ENCODE measurements at regions not wholly inside any gene's neighbourhood (a gene's known extent, or its start where the extent isn't known, plus 50 kb on each side); places are given as distances from the start of the nearest gene placed in this dataset.
"Not testable (repeated sequence)": the region's sequence is repeated elsewhere in the genome, so short reads cannot be mapped to it uniquely, and the experiment has no call there.

DNA sequence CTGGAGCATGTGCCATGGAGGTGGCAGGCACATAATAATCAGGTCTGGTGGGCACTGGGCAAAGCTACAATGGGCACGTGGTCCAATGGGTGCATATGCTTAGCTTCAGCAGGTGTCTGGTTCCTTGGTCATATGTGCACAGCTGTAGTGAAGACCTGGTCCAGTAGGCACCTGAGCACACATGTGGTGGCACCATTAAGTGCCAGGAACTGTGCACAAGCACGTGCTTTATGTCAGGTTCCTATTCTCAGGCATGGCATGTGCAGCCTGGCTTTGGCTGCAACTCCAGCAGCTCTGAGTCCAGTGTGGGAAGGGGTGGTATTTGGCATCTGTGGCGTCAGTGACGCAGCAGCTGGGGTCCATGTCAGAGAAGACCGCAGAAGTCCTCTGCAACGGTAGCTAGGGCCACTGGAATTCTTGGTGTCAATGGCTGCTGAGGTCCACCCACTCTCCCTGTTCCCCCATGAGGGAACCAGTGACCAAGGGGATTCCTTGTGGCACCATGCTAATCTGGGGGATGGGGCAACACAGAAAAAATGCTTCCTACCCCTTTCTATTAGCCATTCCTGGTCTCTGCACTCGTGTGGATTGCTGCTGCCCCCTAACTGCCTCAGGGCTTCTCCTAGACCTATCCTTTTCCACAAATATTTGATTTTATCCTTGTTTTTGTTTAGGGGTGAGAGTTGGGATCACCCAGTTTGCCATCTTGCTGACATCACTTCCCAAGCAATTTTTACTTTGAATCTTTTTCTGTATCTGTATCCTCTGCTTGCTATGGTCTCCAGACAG is 262.9 kb upstream of the MAP2 start:
- no peak overlapping the region for H2AK5ac ChIP-seq (ENCODE audit: low read length, severe bottlenecking)
- no peak overlapping the region for H2BK12ac ChIP-seq (ENCODE audit: low read length in 2 of 2)
- 68% methylated on average over 6 of the region's 7 CpGs for WGBS
- no peak overlapping the region for H3K14ac ChIP-seq (ENCODE audit: low read length in 2 of 2)
- no peak overlapping the region for H4K8ac ChIP-seq (ENCODE audit: low read length)
- H2BK5ac ChIP-seq (ENCODE audit: low read depth, low read length, poor library complexity, severe bottlenecking), result no peak overlapping the region
- no peak overlapping the region for H3K4ac ChIP-seq (ENCODE audit: low read depth in 1 of 2, low read length in 2 of 2)
- no peak overlapping the region for H2BK120ac ChIP-seq (ENCODE audit: low read depth, low read length)
- H3K9me3 ChIP-seq (ENCODE audit: control insufficient read depth, low read length), result no peaks in the 10 kb centered on the region
- no peaks in the 10 kb centered on the region for H3K79me1 ChIP-seq (replicated peaks; ENCODE audit: low read length, poor library complexity, severe bottlenecking)
- H3K27me3 ChIP-seq (ENCODE audit: control insufficient read depth in 1 of 2, insufficient read depth in 1 of 2, low read length in 2 of 2), result no peaks in the 10 kb centered on the region
- H3K36me3 ChIP-seq (ENCODE audit: control insufficient read depth in 1 of 2, insufficient read depth in 2 of 2, low read depth in 1 of 2, low read length in 2 of 2), result no peaks in the 10 kb centered on the region
- H3K9ac ChIP-seq (ENCODE audit: low read length), result no peak overlapping the region
- H2BK15ac ChIP-seq (ENCODE audit: low read depth, poor library complexity, severe bottlenecking), result no peak overlapping the region
- H3K23ac ChIP-seq (ENCODE audit: low read length in 2 of 2), result no peak overlapping the region
- no peak overlapping the region for H3K27ac ChIP-seq (ENCODE audit: low read length, poor library complexity, severe bottlenecking)
- no peak for DNase-seq
- H3K4me3 ChIP-seq (ENCODE audit: insufficient read depth in 1 of 2, low read depth in 1 of 2, low read length in 2 of 2), result no peak overlapping the region
- H3K4me1 ChIP-seq (ENCODE audit: control insufficient read depth, insufficient read depth, low read depth, low read length), result no peaks in the 10 kb centered on the region
- H2AFZ ChIP-seq (ENCODE audit: low read depth, low read length), result no peak overlapping the region
- no peak overlapping the region for H3K4me2 ChIP-seq (ENCODE audit: low read length, poor library complexity, severe bottlenecking)
- no peak overlapping the region for H4K91ac ChIP-seq (ENCODE audit: low read length)
- H3K18ac ChIP-seq (ENCODE audit: low read depth in 1 of 2, low read length in 2 of 2), result no peak overlapping the region

- Histone ChIP-seq H3K9ac (ENCODE audit: low read length) (no peak overlapping the region), H3K4me2 (ENCODE audit: low read length, poor library complexity, severe bottlenecking) (no peak overlapping the region), H3K27ac (ENCODE audit: low read length, poor library complexity, severe bottlenecking) (no peak overlapping the region), H3K18ac (ENCODE audit: low read depth in 1 of 2, low read length in 2 of 2) (no peak overlapping the region), H3K4me3 (ENCODE audit: insufficient read depth in 1 of 2, low read depth in 1 of 2, low read length in 2 of 2) (no peak overlapping the region), H3K14ac (ENCODE audit: low read length in 2 of 2) (no peak overlapping the region), H4K91ac (ENCODE audit: low read length) (no peak overlapping the region), H3K9me3 (ENCODE audit: control insufficient read depth, low read length) (no peaks in the 10 kb centered on the region), H3K36me3 (ENCODE audit: control insufficient read depth in 1 of 2, insufficient read depth in 2 of 2, low read depth in 1 of 2, low read length in 2 of 2) (no peaks in the 10 kb centered on the region), H3K27me3 (ENCODE audit: control insufficient read depth in 1 of 2, insufficient read depth in 1 of 2, low read length in 2 of 2) (no peaks in the 10 kb centered on the region), H2BK120ac (ENCODE audit: low read depth, low read length) (no peak overlapping the region), H2AK5ac (ENCODE audit: low read length, severe bottlenecking) (no peak overlapping the region), H4K8ac (ENCODE audit: low read length) (no peak overlapping the region), H3K4ac (ENCODE audit: low read depth in 1 of 2, low read length in 2 of 2) (no peak overlapping the region), H3K23ac (ENCODE audit: low read length in 2 of 2) (no peak overlapping the region), H3K79me1 (replicated peaks; ENCODE audit: low read length, poor library complexity, severe bottlenecking) (no peaks in the 10 kb centered on the region), H2BK15ac (ENCODE audit: low read depth, poor library complexity, severe bottlenecking) (no peak overlapping the region), H2AFZ (ENCODE audit: low read depth, low read length) (no peak overlapping the region), H3K4me1 (ENCODE audit: control insufficient read depth, insufficient read depth, low read depth, low read length) (no peaks in the 10 kb centered on the region), H2BK5ac (ENCODE audit: low read depth, low read length, poor library complexity, severe bottlenecking) (no peak overlapping the region), H2BK12ac (ENCODE audit: low read length in 2 of 2) (no peak overlapping the region)
- WGBS, result 73% methylated on average over 2 of the region's 2 CpGs
- no peak for DNase-seq
These were observed 261.7 kb upstream of the MAP2 start for GRCh38 chr2:209162129-209162528.

DNA sequence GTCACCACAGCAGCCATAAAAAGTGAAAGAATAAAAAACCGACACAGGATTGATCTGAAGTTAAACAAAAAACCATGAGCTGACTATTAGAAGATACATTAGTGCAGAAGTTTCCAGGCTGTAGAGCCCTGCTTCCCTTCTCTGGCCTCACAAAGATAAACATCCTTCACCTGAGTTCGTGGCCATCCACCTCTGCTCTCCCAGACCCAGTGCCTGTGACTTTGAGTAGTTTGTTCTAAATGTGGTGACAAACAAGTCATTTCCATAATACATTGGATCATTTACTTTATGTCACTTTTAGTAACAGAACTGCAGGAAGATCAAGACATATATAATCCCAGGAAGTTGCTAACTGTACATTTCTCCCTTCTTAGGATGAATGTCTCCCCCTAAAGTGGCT is 241.9 kb upstream of the MAP2 start:
- Histone ChIP-seq H2BK5ac (ENCODE audit: low read depth, low read length, poor library complexity, severe bottlenecking) (no peak overlapping the region), H2BK120ac (ENCODE audit: low read depth, low read length) (no peak overlapping the region), H3K4ac (ENCODE audit: low read depth in 1 of 2, low read length in 2 of 2) (no peak overlapping the region), H2BK12ac (ENCODE audit: low read length in 2 of 2) (no peak overlapping the region), H3K79me1 (replicated peaks; ENCODE audit: low read length, poor library complexity, severe bottlenecking) (no peaks in the 10 kb centered on the region), H2BK15ac (ENCODE audit: low read depth, poor library complexity, severe bottlenecking) (no peak overlapping the region), H3K4me2 (ENCODE audit: low read length, poor library complexity, severe bottlenecking) (no peak overlapping the region), H3K27ac (ENCODE audit: low read length, poor library complexity, severe bottlenecking) (no peak overlapping the region), H3K27me3 (ENCODE audit: control insufficient read depth in 1 of 2, insufficient read depth in 1 of 2, low read length in 2 of 2) (no peaks in the 10 kb centered on the region), H3K23ac (ENCODE audit: low read length in 2 of 2) (no peak overlapping the region), H3K18ac (ENCODE audit: low read depth in 1 of 2, low read length in 2 of 2) (no peak overlapping the region), H2AFZ (ENCODE audit: low read depth, low read length) (no peak overlapping the region), H3K4me3 (ENCODE audit: insufficient read depth in 1 of 2, low read depth in 1 of 2, low read length in 2 of 2) (no peak overlapping the region), H3K9ac (ENCODE audit: low read length) (no peak overlapping the region), H3K36me3 (ENCODE audit: control insufficient read depth in 1 of 2, insufficient read depth in 2 of 2, low read depth in 1 of 2, low read length in 2 of 2) (no peaks in the 10 kb centered on the region), H3K9me3 (ENCODE audit: control insufficient read depth, low read length) (peaks cover 10% of the 10 kb centered on the region), H2AK5ac (ENCODE audit: low read length, severe bottlenecking) (no peak overlapping the region), H3K14ac (ENCODE audit: low read length in 2 of 2) (no peak overlapping the region), H3K4me1 (ENCODE audit: control insufficient read depth, insufficient read depth, low read depth, low read length) (no peaks in the 10 kb centered on the region), H4K8ac (ENCODE audit: low read length) (no peak overlapping the region), H4K91ac (ENCODE audit: low read length) (no peak overlapping the region)
- DNase-seq, result no peak
- WGBS, result no CpG with 5 or more reads among the region's 2 CpGs

- not testable (repeated sequence) for H3K79me1 ChIP-seq (replicated peaks; ENCODE audit: low read length, poor library complexity, severe bottlenecking); H3K27ac ChIP-seq (ENCODE audit: low read length, poor library complexity, severe bottlenecking)
These were observed 237.0 kb upstream of the MAP2 start for GRCh38 chr2:209186886-209187285.

More at GRCh38 chr2:209186886-209187285, 237.0 kb upstream of the MAP2 start:
- H3K4me2 ChIP-seq (ENCODE audit: low read length, poor library complexity, severe bottlenecking); H2BK5ac ChIP-seq (ENCODE audit: low read depth, low read length, poor library complexity, severe bottlenecking); H2AFZ ChIP-seq (ENCODE audit: low read depth, low read length); H3K36me3 ChIP-seq (ENCODE audit: control insufficient read depth in 1 of 2, insufficient read depth in 2 of 2, low read depth in 1 of 2, low read length in 2 of 2); H3K18ac ChIP-seq (ENCODE audit: low read depth in 1 of 2, low read length in 2 of 2); H2BK120ac ChIP-seq (ENCODE audit: low read depth, low read length); H2AK5ac ChIP-seq (ENCODE audit: low read length, severe bottlenecking); H2BK15ac ChIP-seq (ENCODE audit: low read depth, poor library complexity, severe bottlenecking); H3K4me3 ChIP-seq (ENCODE audit: insufficient read depth in 1 of 2, low read depth in 1 of 2, low read length in 2 of 2); H3K27me3 ChIP-seq (ENCODE audit: control insufficient read depth in 1 of 2, insufficient read depth in 1 of 2, low read length in 2 of 2); H4K8ac ChIP-seq (ENCODE audit: low read length); H2BK12ac ChIP-seq (ENCODE audit: low read length in 2 of 2); H3K4me1 ChIP-seq (ENCODE audit: control insufficient read depth, insufficient read depth, low read depth, low read length); H3K23ac ChIP-seq (ENCODE audit: low read length in 2 of 2); H3K9ac ChIP-seq (ENCODE audit: low read length); H4K91ac ChIP-seq (ENCODE audit: low read length); H3K9me3 ChIP-seq (ENCODE audit: control insufficient read depth, low read length); H3K14ac ChIP-seq (ENCODE audit: low read length in 2 of 2); H3K4ac ChIP-seq (ENCODE audit: low read depth in 1 of 2, low read length in 2 of 2); DNase-seq: not testable (repeated sequence)
- WGBS, result 100% methylated on average over 1 of the region's 1 CpG
